ENCODE measurements at regions not wholly inside any gene's neighbourhood (a gene's known extent, or its start where the extent isn't known, plus 50 kb on each side); places are given as distances from the start of the nearest gene placed in this dataset.

GRCh38 chr1:168970926-168971659, 135.4 kb upstream of the ATP1B1 start:
- no peak for DNase-seq

- no peak for DNase-seq
Observed at GRCh38 chr1:168972225-168972624, 134.3 kb upstream of the ATP1B1 start.

GRCh38 chr1:168972887-168973286, 133.6 kb upstream of the ATP1B1 start:
- no peak for DNase-seq

GRCh38 chr1:168974117-168974516, 132.4 kb upstream of the ATP1B1 start:
- DNase-seq: no peak

- DNase-seq: no peak
Observed at GRCh38 chr1:168974611-168975010, 131.9 kb upstream of the ATP1B1 start.

- DNase-seq: no peak
Observed at GRCh38 chr1:168976267-168976666, 130.2 kb upstream of the ATP1B1 start.

GRCh38 chr1:168977618-168978017, 128.9 kb upstream of the ATP1B1 start:
- DNase-seq: no peak

GRCh38 chr1:168979276-168979675, 127.2 kb upstream of the ATP1B1 start:
- DNase-seq: no peak

GRCh38 chr1:168980180-168980579, 126.3 kb upstream of the ATP1B1 start:
- no peak for DNase-seq

- no peak for DNase-seq
Observed at GRCh38 chr1:168980656-168981055, 125.8 kb upstream of the ATP1B1 start.

GRCh38 chr1:168982778-168983177, 123.7 kb upstream of the ATP1B1 start:
- no peak for DNase-seq

GRCh38 chr1:168987330-168987729, 119.2 kb upstream of the ATP1B1 start:
- DNase-seq: no peak

- DNase-seq: no peak
Observed at GRCh38 chr1:168987923-168988322, 118.6 kb upstream of the ATP1B1 start.

GRCh38 chr1:168989985-168990384, 116.5 kb upstream of the ATP1B1 start:
- no peak for DNase-seq

- DNase-seq: no peak
Observed at GRCh38 chr1:168991667-168992475, 114.6 kb upstream of the ATP1B1 start.

- no peak for DNase-seq
Observed at GRCh38 chr1:169001353-169001752, 105.1 kb upstream of the ATP1B1 start.

GRCh38 chr1:169003864-169004516, 102.5 kb upstream of the ATP1B1 start:
- no peak for DNase-seq

GRCh38 chr1:169005776-169006175, 100.7 kb upstream of the ATP1B1 start:
- no peak for DNase-seq

GRCh38 chr1:169009666-169010065, 96.8 kb upstream of the ATP1B1 start:
- DNase-seq: no peak

- DNase-seq: no peak
Observed at GRCh38 chr1:169012416-169012815, 94.1 kb upstream of the ATP1B1 start.

GRCh38 chr1:169013821-169014220, 92.7 kb upstream of the ATP1B1 start:
- no peak for DNase-seq

- DNase-seq: no peak
Observed at GRCh38 chr1:169015464-169015863, 91.0 kb upstream of the ATP1B1 start.

- DNase-seq: no peak
Observed at GRCh38 chr1:169018751-169019150, 87.7 kb upstream of the ATP1B1 start.

Measured in stimulated activated CD8-positive, alpha-beta memory T cell treated with anti-CD3 and anti-CD28 coated beads, Interleukin-4, amount 100 ng/mL, for 48 hours (primary cell).